Stomach (tissue), 8 donors: ENCODE measurements at regions not wholly inside any gene's neighbourhood (a gene's known extent, or its start where the extent isn't known, plus 50 kb on each side); places are given as distances from the start of the nearest gene placed in this dataset.

Source experiments
- DNase-seq, 2 donors: peaks; one replicate each; pipeline versions ENCODE4 v3.0.0 to v3.0.0-alpha.2; 2013 to 2019
- H3K27ac ChIP-seq, 5 donors: fragments of 200-600 bp in 4 of 5; sonication (generic) in 4 of 5; one replicate each; pipeline ENCODE4 v1.5.1; 2013 to 2019; ENCODE audit warnings: mild to moderate bottlenecking in 1 of 5, moderate library complexity in 1 of 5
- H3K27me3 ChIP-seq, 3 donors: fragments of 200-600 bp; sonication (generic); one replicate each; pipeline ENCODE4 v1.5.1; 2017 to 2019; ENCODE audit warnings: mixed run types in 1 of 3
- H3K36me3 ChIP-seq, 4 donors: fragments of 200-600 bp; sonication (generic); 1 replicate in 3 of 4; 2 replicates in 1 of 4; pipeline ENCODE4 v1.5.1; 2016 to 2019
- H3K4me1 ChIP-seq, 4 donors: fragments of 200-600 bp; sonication (generic); one replicate each; pipeline ENCODE4 v1.5.1; 2016 to 2019
- H3K4me3 ChIP-seq, 4 donors: fragments of 200-600 bp; sonication (generic) in 3 of 4; one replicate each; pipeline ENCODE4 v1.5.1; 2016 to 2019; ENCODE audit warnings: mild to moderate bottlenecking in 1 of 4
- H3K9me3 ChIP-seq, 4 donors: fragments of 200-600 bp; sonication (generic); one replicate each; pipeline ENCODE4 v1.5.1; 2016 to 2019
- EP300 ChIP-seq: sonication (generic); formaldehyde crosslinking; IDR thresholded peaks from one replicate; pipeline ENCODE4 v1.6.1; 2017; ENCODE audit warnings: antibody characterized with exemption
- POLR2A ChIP-seq, 4 donors: fragments of 450-650 bp; IDR thresholded peaks; one replicate each; pipeline ENCODE4 v1.6.1; 2016; ENCODE audit warnings: antibody characterized with exemption in 4 of 4, control low read depth in 2 of 4, mild to moderate bottlenecking in 1 of 4, moderate library complexity in 1 of 4
- POLR2AphosphoS5 ChIP-seq, 3 donors: sonication (generic); formaldehyde crosslinking; IDR thresholded peaks; one replicate each; pipeline ENCODE4 v1.6.1; 2016; ENCODE audit warnings: antibody characterized with exemption in 3 of 3
- WGBS, 5 donors: extraction: QIAGEN DNeasy Blood & Tissue Kit in 3 of 5; methylation state at CpG; one replicate each; pipeline versions ENCODE4 v1.1.5 to v1.1.7; 2013 to 2018; 5-methylcytosine and 5-hydroxymethylcytosine counted together
- intact Hi-C: fragments of 100-400 bp; cut with DNase I; formaldehyde crosslinking; loops from one replicate; pipeline ENCODE4 v1.15.1; 2023; ENCODE audit warnings: low total_unique reads
- TF ChIP-seq, protein P1 (sequence below), 7 experiments: fragments of 450-650 bp in 4 of 7; fragments of 200-600 bp in 3 of 7; sonication (generic) in 3 of 7; IDR thresholded peaks; one replicate each; pipeline ENCODE4 v1.5.1; 2016 to 2019; ENCODE audit warnings: antibody characterized with exemption in 7 of 7, control low read depth in 2 of 7, mild to moderate bottlenecking in 1 of 7
- donor health status: healthy with polysubstance abuse.
- donor health status: Bipolar disorder and iron deficiency.
- donor health status: healthy.

DNA sequence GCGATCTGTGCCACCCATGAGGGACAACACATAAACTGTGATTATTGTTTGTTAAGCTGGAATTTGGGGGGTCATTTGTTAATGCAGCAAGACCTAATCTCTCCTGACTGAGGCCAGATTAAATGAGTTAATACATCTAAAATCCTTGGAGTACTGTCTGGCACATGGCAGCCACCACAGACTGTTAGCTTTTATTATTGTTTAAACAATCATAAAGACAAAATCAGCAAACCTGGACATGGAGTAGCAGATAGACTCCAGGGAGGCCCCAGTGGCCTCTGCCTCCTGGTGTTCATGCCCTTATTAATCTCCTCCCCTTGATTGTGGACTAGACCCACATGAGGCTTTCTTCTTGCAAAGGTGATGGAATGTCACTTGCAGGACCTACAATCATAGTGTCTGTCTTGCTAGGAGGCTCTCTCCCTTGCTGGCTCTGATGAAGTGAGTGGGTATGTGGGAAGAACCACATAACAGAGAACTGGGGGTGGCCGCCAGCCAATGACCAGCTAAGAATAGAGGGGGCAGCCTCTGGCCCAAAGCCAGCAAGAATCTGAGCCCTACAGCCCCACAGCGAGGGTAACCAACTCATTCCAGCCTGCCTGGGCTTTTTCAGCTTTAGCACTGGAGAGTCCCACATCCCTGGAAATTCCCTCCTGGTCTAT, 142.0 kb downstream of the SCARB1 start:
- no peak overlapping the region for H3K4me3 ChIP-seq
- no peak for DNase-seq
- H3K36me3 ChIP-seq = no peaks in the 10 kb centered on the region
- no peak for TF ChIP-seq POLR2AphosphoS5 (IDR thresholded peaks at IDR 0.05)
- TF ChIP-seq, protein P1, sequence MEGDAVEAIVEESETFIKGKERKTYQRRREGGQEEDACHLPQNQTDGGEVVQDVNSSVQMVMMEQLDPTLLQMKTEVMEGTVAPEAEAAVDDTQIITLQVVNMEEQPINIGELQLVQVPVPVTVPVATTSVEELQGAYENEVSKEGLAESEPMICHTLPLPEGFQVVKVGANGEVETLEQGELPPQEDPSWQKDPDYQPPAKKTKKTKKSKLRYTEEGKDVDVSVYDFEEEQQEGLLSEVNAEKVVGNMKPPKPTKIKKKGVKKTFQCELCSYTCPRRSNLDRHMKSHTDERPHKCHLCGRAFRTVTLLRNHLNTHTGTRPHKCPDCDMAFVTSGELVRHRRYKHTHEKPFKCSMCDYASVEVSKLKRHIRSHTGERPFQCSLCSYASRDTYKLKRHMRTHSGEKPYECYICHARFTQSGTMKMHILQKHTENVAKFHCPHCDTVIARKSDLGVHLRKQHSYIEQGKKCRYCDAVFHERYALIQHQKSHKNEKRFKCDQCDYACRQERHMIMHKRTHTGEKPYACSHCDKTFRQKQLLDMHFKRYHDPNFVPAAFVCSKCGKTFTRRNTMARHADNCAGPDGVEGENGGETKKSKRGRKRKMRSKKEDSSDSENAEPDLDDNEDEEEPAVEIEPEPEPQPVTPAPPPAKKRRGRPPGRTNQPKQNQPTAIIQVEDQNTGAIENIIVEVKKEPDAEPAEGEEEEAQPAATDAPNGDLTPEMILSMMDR (IDR thresholded peaks at IDR 0.05) = no peak
- TF ChIP-seq POLR2A (IDR thresholded peaks at IDR 0.05) = no peak
- TF ChIP-seq EP300 = no peak
- intact Hi-C loops = no loop called here
- peak overlapping the region in 4 of 5 donors; percentile 18 to 79 (median 50) for H3K27ac ChIP-seq
- 71 to 84% (median 79%) methylated on average over 2 to 3 of the region's 3 CpGs for WGBS, 5 donors
- no peaks in the 10 kb centered on the region for H3K9me3 ChIP-seq
- H3K4me1 ChIP-seq = peaks cover 0 to 27% (median 13%) of the 10 kb centered on the region in 4 donors
- H3K27me3 ChIP-seq = no peaks in the 10 kb centered on the region

GRCh38 chr12:124720681-124721500, 142.8 kb downstream of the SCARB1 start:
- 48 to 54% (median 51%) methylated on average over 15 to 16 of the region's 16 CpGs for WGBS, 5 donors

GRCh38 chr12:124720004-124720680, 143.5 kb downstream of the SCARB1 start:
- peak overlapping the region in 4 of 5 donors; percentile 9 to 79 (median 52) for H3K27ac ChIP-seq
- no peaks in the 10 kb centered on the region for H3K9me3 ChIP-seq
- no peaks in the 10 kb centered on the region for H3K36me3 ChIP-seq
- intact Hi-C loops = no loop called here
- no peaks in the 10 kb centered on the region for H3K27me3 ChIP-seq
- H3K4me3 ChIP-seq = no peak overlapping the region
- no peak for TF ChIP-seq POLR2AphosphoS5 (IDR thresholded peaks at IDR 0.05)
- TF ChIP-seq, protein P1 (IDR thresholded peaks at IDR 0.05) = peak in 1 of 7 experiments; percentile 7
- 59 to 68% (median 64%) methylated on average over 14 of the region's 14 CpGs for WGBS, 5 donors
- DNase-seq = no peak
- peaks cover 0 to 36% (median 13%) of the 10 kb centered on the region in 4 donors for H3K4me1 ChIP-seq

More at GRCh38 chr12:124720681-124721500, 142.8 kb downstream of the SCARB1 start:
- TF ChIP-seq, protein P1 (IDR thresholded peaks at IDR 0.05) = no peak
- TF ChIP-seq POLR2A (IDR thresholded peaks at IDR 0.05) = no peak
- peak; percentile 21 for TF ChIP-seq EP300
- TF ChIP-seq POLR2AphosphoS5 (IDR thresholded peaks at IDR 0.05) = peak in 1 of 3 donors; percentile 74
- Histone ChIP-seq H3K36me3 (no peaks in the 10 kb centered on the region), H3K4me1 (peaks cover 0 to 29% (median 13%) of the 10 kb centered on the region in 4 donors), H3K4me3 (no peak overlapping the region), H3K27ac (peak overlapping the region in 4 of 5 donors; percentile 18 to 79 (median 52)), H3K9me3 (no peaks in the 10 kb centered on the region), H3K27me3 (no peaks in the 10 kb centered on the region)
- peak; percentile 68 to 76 for DNase-seq
- intact Hi-C loops = no loop called here

DNA sequence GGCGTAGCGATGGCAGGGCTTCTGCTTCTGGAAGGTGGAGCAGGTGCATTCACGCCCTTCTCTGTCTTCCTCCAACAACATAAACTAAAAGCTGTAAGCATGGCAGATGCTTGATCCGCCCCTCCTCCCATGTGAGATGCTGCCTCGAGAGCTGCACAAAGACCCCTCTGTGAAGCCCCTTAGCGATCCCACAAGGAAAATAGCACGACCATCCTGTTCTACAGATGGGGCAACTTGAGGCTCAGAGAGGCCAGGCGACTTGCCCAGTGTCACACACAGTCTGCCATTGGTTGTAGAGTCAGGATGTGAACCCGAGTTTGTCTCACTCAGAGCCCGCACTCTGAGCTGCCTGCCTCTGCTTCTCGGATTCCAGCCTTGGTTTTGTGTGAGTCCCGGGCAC, 144.4 kb downstream of the SCARB1 start:
- intact Hi-C loops = no loop called here
- no peaks in the 10 kb centered on the region for H3K36me3 ChIP-seq
- TF ChIP-seq POLR2AphosphoS5 (IDR thresholded peaks at IDR 0.05) = no peak
- TF ChIP-seq, protein P1 (IDR thresholded peaks at IDR 0.05) = no peak
- no peak for TF ChIP-seq EP300
- TF ChIP-seq POLR2A (IDR thresholded peaks at IDR 0.05) = no peak

More for the DNA sequence above, 144.4 kb downstream of the SCARB1 start:
- DNase-seq = no peak
- Histone ChIP-seq H3K4me3 (no peak overlapping the region), H3K27me3 (no peaks in the 10 kb centered on the region), H3K9me3 (no peaks in the 10 kb centered on the region), H3K27ac (peak overlapping the region in 2 of 5 donors; percentile 68 to 79), H3K4me1 (peaks cover 0 to 40% (median 14%) of the 10 kb centered on the region in 4 donors)
- 75 to 96% (median 93%) methylated on average over 12 of the region's 12 CpGs for WGBS, 5 donors
